ENCODE measurements at regions not wholly inside any gene's neighbourhood (a gene's known extent, or its start where the extent isn't known, plus 50 kb on each side); places are given as distances from the start of the nearest gene placed in this dataset.
A peak's percentile ranks its signal among the peaks of the same experiment; 100 is the strongest.

DNA sequence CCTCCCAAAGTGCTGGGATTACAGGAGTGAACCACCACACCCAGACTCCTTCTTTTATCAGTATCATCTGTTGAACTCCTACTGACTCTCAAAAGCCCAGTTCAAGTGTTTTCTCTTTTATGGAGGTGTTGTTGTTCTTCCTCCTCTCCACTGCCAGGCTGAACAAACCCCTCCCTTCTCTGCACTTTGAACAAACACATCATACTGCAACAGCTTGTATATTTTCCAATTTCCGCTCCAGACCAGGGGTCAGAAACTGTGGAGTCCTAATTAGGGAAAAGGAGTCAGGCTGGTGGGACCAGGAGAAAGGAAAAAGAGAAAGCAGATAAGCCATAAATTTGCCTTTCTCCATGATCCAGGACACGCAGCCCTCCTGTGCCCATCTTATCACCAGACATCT is 148.1 kb upstream of the HMHB1 start:
- no peak for DNase-seq (ENCODE audit: low spot score)

DNA sequence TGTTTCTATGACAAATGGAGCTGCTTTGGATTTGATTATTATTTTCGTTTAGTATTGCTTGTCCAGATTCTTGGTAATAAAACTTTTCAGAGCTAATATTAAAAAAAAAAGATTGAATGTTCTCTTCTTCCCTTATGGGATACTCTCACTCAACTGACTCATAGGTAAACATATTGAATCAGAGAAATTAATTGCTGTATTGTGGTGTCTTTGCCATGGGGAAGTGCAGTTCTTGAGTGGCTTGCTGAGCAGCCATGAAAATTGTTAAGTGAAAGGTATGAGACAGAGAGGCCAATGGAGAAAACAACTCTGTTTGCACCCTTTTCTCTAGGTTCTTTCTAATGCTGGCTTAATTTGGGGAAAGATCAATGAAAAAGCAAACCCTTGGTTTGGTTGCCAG is 149.9 kb upstream of the HMHB1 start:
- DNase-seq (ENCODE audit: low spot score), result no peak

DNA sequence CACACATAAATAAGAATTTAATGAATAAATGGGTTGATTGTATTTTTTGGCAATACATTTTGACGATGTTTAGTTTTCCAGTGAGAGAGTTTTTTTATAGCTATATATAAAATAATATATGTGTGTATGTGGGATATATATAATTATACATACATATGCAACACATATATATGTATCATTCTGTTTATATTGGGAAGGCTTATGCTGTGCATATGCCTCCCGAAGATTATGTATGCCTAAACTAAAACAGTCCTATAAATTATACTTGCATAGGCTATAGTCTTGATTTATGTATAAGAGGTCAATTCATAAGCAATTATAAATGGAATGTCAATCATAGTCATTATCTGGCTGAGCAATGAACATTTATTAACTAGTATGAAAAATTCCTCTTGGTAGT is 151.3 kb upstream of the HMHB1 start:
- DNase-seq (ENCODE audit: low spot score), result no peak

DNA sequence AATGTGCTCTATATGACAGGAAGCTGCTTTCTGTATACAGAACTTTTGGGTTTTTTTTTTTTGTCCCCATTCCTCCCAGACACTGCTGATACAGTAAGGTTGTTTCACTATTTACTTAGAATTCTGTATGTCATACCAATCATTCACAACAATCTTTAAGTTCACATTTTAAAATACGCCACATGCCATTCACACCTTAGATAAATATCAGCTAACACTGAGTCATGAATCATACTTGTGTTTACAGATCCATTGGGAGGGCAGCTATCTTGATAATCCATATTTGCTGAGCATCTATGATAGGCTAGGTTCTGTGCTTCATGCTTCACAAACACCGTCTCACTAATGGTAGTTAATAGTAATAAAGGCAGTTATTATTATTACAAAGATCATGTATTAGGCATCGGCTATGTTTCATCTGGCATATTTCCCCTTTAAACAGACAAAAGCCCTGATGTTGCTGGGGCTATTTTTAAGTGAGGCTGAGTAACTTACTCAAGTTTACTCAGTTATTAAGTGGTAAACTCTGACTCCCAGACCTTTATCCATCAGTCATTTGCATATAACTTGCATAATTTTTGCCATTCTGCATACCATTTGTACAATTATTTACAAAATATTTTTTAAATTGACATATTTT is 152.2 kb upstream of the HMHB1 start:
- DNase-seq (ENCODE audit: low spot score), result no peak

DNA sequence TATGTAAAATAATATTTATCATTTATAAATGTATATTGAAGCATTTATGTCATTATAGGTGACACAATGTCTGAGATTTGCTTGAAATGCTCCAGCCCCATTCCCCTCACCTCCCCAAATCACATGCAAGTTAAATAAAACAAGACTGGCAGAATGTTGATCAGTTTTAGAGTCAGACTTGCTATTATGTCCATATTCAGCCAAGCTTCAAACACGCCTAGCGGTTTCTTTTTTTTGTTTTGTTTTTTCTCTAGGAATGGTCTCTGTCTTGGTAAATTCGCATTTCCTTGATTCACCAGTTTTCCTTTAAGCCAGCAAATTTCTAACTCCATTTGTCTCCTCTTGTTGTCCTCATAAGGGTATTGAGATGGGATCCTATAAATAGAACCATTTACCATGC is 153.0 kb upstream of the HMHB1 start:
- no peak for DNase-seq (ENCODE audit: low spot score)

DNA sequence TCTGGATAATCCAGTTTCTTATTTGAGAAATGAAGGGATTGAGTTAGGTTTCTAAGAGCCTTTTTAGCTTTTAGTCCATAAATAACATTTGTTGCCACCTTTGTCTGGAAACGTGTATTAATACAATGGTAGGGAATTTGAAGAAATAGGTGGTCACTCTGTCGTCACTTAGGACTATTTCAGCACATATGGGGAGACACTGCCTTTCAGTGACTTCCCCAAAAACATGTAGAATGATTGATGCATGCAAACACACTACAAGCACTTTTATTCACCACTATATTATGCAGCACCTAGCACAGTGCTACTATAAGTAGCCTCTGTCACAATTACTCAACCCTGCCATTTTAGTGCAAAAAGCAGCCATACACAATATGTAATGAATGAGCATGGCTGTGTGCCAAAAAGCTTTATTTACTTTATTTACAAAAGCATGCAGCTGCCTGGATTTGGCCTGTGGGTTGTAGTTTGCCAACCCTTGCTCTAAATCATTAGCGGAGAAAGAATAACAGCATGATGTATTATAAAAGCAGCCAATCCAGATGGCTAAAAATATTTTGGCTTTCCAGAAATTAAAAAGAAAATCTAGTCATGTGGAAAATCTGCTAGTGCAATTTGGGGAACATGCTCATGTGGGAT is 154.2 kb upstream of the HMHB1 start:
- no peak for DNase-seq (ENCODE audit: low spot score)

DNA sequence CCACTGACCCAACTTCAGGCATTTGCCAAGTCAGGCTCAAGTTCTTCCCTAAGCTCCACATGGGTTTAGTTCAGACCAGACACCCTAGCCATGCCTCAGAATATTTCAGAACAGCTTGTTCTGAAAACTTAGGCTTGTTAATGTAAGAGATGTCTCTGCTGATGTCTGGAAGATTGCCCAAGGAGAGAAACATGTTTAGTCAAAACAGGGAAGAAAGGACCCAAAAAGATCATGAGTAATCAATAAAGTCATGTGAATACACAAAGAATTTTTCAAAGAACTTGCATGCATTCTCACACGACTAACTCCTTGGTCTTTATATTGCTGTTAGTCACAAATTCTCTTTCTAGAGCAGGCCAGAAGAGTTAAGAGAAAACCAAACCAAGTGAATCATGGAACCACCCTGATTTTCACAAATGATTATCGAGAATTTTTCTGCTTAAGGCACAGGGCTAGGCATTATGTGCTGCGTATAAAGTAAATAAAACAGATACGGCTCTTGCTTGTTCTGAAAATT is 158.1 kb upstream of the HMHB1 start:
- DNase-seq (ENCODE audit: low spot score), result no peak

DNA sequence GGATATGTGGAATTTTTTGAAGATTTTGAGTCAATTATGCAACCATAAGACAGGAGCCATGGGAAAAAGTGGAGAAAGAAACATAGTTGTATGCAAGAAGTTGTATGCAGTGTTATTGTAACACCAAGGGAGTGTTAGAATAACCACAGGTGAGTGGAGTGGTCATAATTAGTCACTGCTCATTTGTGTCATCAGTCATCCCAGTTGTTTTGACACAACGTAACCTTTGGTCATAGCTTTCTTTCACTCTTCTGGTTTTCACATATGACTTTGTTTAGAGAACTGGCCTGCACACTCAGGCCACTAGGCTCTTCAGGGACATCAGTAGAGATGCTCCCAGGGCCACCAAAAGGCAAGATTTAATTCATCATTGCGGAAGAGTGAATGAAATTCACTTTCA is 158.7 kb upstream of the HMHB1 start:
- no peak for DNase-seq (ENCODE audit: low spot score)

DNA sequence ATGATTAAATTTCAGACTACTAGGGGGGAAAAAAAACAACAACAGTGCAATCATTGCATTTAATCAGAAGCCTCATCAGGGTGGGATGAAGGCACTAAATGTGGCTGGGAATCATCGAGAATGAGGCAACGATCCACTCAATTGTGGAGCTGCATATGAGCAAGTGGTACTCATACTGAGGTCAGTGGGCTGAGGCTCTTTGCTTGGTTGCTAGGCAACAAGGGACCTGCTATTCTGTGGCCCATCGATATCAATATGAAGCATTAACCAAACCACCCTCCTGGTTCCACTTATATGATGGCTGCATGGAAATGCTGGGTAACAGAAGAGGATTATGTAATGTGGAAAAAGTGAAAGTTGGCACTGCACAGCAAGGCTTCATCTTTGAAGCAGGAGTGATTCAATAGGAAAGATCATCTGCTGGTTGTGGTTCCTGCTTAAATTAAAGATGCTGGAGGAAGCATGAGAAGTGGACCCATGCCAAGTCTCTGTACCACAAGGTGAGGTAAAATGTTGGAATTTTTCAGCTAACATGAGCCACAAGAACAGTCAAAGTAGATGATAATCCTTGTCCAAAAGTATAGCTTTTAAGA is 159.8 kb upstream of the HMHB1 start:
- no peak for DNase-seq (ENCODE audit: low spot score)

DNA sequence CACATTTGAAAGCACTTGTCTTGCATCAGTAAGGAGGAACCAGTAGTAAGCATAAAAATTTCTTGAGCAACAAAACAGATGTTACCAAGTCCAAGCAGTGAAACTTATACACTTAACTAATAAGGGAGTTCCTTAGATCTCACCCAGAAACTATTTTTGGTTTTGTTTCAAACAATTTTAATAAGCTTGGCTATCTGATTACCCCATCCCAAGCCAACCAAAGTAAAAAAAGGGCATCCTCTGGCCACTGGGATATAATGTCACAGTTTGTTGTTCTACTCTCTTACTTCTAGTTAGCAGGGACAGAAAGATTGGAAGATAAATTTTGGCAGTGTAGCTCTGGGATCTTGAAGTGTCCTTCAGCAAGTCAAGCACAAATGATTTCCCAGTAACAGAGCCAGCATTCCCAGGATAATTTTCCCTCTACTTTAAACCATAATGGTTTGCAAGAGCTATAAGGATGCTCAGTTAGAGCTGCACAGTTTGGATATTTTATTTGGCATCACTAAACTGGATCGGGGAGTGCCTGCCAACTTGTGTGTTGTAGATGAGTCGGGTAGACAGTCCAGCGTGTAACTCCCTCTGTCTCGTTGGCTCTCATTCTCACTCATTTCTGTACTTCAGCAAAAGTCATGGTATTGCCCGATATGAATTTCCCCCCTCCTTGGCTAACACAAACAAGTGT is 161.9 kb upstream of the HMHB1 start:
- DNase-seq (ENCODE audit: low spot score), result no peak

DNA sequence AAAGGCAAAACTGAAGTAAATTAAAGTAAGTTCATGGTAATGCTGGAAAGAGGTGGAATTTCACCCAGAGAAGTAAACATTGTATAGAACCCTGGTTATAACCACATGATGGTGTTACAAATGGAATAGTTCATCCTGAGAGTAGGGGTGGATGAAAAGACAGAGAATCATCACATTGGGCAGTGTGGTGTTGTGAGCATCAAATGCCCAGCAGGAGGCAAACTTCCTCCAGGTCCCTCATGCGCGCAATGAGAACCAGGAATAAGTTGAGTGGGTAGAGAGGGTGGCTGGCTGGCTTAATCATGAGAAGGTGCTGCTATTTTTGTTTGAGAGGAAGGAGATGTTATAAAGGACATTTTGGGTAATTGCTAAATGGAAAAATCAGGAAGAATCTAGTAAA is 163.3 kb upstream of the HMHB1 start:
- DNase-seq (ENCODE audit: low spot score), result peak; percentile 11

DNA sequence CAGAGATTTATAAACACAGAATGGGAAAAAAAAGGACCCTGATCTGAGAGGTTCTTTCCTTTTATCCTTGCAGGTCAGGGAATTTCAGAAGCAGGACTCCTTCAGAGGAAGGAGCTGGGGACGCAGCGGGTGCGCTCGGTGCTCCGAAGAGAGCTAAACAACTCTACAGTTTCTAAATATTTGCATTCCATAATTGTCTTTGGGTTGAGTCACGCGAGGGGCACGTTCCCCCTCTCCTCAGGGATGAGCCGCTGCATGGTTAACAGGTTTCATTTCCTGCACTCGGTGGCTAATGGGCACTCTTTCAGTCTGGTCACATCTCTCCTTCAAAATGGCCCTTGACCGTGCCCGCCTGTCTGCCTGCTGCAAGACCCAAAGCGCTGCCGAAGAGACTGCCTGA is 165.0 kb upstream of the HMHB1 start:
- DNase-seq (ENCODE audit: low spot score), result no peak

DNA sequence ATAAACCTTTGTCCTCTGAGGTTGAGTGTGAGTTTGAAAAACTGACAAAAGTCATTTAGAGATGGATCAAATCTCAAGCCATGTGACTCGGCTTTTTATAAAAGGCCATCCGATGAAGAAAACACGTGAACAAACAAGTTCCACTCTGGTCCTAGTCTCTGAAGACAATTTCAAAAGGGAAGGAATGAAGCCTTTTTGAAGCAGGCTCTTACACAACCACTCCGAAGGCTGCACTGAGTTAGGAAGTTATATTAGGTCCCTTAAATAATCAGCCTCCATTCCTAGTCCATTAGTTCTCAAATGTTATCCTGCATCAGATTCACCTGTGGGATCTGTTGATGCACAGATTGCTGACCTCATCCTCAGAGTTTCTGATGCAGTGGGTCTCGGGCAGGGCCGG is 166.6 kb upstream of the HMHB1 start:
- DNase-seq (ENCODE audit: low spot score), result no peak

DNA sequence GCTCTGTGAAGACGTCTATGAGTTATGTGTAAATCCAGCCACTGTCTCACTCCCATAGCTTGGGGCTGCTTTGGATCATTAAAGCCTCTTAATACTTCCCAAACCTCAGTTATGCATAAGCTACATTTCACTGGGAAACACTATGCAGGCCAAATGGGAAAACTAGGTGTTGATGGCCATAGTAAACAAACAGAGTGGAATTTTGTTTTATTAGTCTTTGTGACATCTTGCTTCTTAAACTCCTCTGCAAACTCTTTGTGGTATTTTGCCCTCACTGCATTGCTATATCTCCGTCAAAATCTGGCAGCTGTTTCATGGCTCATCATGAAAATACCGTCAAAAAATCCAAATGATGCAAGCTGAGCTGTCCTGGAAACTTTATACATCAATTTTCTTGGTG is 167.2 kb upstream of the HMHB1 start:
- no peak for DNase-seq (ENCODE audit: low spot score)

DNA sequence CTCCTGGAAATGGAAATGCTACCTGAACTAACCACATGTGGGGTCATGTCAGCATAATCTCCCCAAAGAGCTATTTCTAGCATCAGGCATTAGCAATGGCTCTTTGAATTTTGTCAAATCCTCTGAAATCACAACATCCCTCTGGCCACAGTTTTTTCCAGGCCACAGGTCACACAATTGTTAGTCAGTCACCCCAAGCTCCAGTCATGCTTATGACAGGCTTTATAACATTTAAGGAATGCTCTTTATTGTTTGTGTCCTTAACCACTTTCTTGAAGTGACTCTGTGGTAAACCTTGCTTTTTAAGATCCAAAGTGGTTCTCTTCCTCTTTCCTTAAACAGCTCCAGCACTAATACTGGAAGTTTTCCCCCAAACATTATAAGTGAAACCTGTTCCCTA is 169.2 kb upstream of the HMHB1 start:
- no peak for DNase-seq (ENCODE audit: low spot score)

DNA sequence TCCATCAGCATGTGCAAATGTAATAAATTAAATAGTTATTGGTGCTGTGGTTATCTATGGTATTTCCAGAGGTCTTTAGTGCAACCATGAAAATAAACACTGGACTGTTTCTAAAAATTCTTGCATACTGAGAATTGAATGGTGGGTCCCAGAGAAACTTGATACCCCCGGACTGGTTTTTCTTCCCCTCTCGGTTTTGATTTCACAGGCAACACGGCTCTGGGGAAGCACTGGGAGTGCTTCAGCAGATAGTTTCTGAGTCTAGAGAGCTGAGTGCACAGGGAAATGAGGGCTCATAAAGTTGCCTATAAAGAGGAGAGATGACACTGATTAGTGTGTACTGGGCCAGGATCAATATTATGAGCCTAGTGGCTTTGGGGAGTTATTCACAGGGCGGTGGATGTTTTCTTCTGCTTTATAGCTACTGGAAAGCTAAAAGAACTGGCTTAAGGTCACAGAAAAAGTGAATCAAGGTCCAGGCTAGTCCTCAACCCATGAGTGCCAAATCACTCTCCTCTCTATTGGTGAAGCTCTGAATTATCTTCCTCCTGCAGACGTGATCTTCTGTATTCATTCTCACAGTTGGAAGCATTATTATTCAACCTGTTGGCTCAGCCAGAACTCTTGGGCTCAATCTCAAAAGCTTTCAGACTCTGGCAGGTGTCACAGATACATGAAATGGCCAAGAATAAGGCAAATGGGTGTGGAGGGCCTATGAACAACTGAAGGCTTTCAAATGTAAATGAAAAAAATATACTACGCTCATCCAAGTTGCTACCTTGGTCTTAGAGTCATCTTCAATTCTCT is 170.2 kb upstream of the HMHB1 start:
- DNase-seq (ENCODE audit: low spot score), result no peak

DNA sequence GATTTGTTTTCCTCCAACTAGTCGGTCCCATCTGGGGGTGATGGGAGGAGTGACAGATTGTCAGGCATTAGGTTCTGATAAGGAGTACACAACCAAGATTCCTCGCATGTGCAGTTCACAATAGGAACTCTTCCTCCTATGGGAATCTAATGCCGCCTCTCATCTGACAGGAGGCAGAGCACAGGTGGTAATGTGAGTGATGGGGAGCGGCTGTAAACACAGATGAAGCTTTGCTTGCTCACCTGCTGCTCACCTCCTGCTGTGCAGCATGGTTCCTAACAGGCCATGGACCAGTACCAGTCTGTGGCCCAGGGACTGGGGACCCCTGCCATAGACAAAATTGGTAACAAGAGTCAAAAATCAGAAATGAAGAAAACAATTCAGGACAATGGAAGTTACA is 173.3 kb upstream of the HMHB1 start:
- DNase-seq (ENCODE audit: low spot score), result no peak

DNA sequence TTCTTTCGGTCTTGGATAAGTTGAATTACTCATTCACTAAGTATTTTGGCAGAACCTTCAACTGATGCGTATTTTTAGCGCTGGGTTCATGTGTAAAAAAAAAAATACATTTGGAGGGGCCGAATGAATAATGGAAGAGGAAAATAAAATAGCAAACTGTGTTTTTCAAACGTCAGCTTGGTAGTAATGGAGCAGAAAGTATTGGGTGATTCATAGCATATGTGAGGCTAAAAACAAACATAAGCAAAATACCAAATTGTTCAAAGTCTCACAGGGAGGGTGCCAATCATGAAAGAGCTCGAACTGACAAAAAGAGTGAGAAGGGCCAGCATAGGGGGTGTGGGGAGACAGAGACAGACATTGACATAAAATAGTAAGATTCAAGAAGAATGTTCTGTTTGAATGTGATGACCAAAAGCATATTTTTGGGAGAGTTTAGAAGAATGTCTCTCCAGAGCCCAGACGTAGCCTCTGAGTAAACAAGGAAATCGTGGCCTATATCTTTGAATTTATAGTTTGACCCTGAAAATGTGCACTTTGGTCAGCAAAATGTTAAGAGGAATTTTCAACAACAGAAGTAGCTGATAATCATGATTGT is 174.9 kb upstream of the HMHB1 start:
- no peak for DNase-seq (ENCODE audit: low spot score)

DNA sequence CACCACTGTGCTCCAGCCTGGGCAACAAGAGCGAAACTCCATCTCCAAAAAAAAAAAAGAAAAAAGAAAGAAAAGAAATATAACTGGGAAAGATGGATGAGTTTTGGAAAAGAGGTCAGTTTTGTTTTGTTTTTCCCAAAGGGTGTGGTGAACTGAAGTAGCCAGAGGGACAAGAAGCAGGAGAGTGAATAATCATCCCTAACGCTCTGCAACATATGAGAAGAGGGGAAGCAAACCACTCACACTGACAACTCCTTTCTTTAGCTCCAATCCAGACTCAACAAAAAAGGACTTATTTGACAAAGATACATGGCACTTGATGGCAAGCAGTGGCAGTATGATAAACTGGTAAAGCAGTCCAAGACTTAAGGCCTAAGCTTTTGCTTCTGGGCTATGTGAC is 176.1 kb upstream of the HMHB1 start:
- no peak for DNase-seq (ENCODE audit: low spot score)

DNA sequence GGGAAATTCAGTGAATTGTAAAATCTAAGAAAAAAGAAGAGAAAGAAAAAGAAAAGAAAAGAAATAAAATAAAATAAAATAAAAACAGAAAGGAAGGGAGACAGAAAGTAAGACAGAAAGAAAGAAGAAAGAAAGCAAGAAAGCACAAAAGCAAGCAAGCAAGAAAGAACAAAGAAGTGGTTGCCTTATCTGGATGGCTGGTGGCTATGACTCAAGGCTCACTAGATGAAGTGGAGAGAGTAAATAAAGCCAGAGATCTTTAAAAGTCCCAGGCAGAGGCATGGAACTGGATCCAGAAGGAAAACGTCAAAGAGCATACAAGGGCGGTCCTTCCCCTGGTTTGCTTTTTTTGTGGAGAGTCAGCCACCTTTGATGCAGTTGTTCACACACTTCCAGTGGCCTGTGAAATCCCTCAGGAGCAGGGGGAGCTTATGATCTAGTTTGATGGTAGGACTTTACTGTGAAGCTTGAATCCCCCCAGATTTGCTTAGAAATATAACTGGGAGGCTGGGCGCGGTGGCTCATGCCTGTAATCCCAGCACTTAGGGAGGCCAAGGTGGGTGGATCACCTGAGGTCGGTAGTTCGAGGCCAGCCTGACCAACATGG is 176.7 kb upstream of the HMHB1 start:
- DNase-seq (ENCODE audit: low spot score), result no peak

DNA sequence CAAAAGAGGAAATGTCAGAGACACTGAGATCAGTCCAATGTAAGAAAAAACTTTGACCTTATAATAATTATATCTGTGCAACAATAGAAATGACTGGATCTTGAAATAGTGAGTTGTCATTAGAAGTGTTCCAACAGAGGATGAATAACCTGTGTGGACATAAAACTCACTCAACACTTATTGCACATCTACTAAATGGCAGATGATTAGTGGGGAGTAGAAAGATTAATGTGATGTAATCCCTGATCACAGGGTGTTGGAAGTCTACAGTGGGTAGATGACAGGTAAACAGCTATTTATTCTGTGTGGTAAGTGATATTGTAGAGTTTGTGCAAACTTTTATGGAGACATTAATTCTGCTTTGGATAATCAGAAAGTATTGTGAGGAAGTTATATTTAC is 177.3 kb upstream of the HMHB1 start:
- no peak for DNase-seq (ENCODE audit: low spot score)
